Chondrocyte (in vitro differentiated cells): ENCODE measurements at regions not wholly inside any gene's neighbourhood (a gene's known extent, or its start where the extent isn't known, plus 50 kb on each side); places are given as distances from the start of the nearest gene placed in this dataset.

Experiments used
- DNase-seq: peaks from one replicate; pipeline ENCODE4 v3.0.0; 2021; ENCODE audit warnings: mixed read lengths, low spot score
- H3K27ac Mint-ChIP-seq: one replicate; pipeline ENCODE4 v1.8.0; 2021; ENCODE audit warnings: mild to moderate bottlenecking, moderate library complexity, mixed read lengths; ENCODE audit not compliant: unreplicated experiment
- H3K27me3 Mint-ChIP-seq: 2 replicates; pipeline ENCODE4 v1.8.0; 2021; ENCODE audit warnings: low read depth, mixed read lengths
- H3K36me3 Mint-ChIP-seq: 2 replicates; pipeline ENCODE4 v1.8.0; 2021; ENCODE audit warnings: low read depth, mixed read lengths
- H3K4me1 Mint-ChIP-seq: 2 replicates; pipeline ENCODE4 v1.8.0; 2021; ENCODE audit warnings: low read depth, mild to moderate bottlenecking, mixed read lengths
- H3K4me3 Mint-ChIP-seq: one replicate; pipeline ENCODE4 v1.8.0; 2021; ENCODE audit warnings: mild to moderate bottlenecking, moderate library complexity, mixed read lengths; ENCODE audit not compliant: unreplicated experiment
- H3K9me3 Mint-ChIP-seq: 2 replicates; pipeline ENCODE4 v1.8.0; 2021; ENCODE audit warnings: low read depth, mixed read lengths
- CTCF ChIP-seq: fragments of 200-600 bp; sonication (generic); IDR thresholded peaks from 2 replicates; pipeline ENCODE4 v1.5.0; 2021; ENCODE audit warnings: antibody characterized with exemption, mild to moderate bottlenecking, moderate library complexity

- Mint-ChIP-seq H3K4me1 (peaks cover 18% of the 10 kb centered on the region), H3K4me3 (no peak overlapping the region), H3K9me3 (no peaks in the 10 kb centered on the region), H3K27ac (no peak overlapping the region), H3K27me3 (peaks cover 2% of the 10 kb centered on the region), H3K36me3 (no peaks in the 10 kb centered on the region)
- no peak for TF ChIP-seq CTCF
- no peak for DNase-seq
Observed at GRCh38 chr12:66898700-66899469, 220.0 kb upstream of the GRIP1 start.

- no peak for DNase-seq
- H3K36me3 Mint-ChIP-seq, result no peaks in the 10 kb centered on the region
- peaks cover 2% of the 10 kb centered on the region for H3K27me3 Mint-ChIP-seq
- no peaks in the 10 kb centered on the region for H3K9me3 Mint-ChIP-seq
- TF ChIP-seq CTCF, result no peak
- no peak overlapping the region for H3K27ac Mint-ChIP-seq
- H3K4me3 Mint-ChIP-seq, result no peak overlapping the region
- peaks cover 21% of the 10 kb centered on the region for H3K4me1 Mint-ChIP-seq
Observed at GRCh38 chr12:66899588-66899987, 220.7 kb upstream of the GRIP1 start.

- no peak for TF ChIP-seq CTCF
- H3K27me3 Mint-ChIP-seq, result no peaks in the 10 kb centered on the region
- no peak overlapping the region for H3K27ac Mint-ChIP-seq
- no peak overlapping the region for H3K4me3 Mint-ChIP-seq
- H3K4me1 Mint-ChIP-seq, result peaks cover 24% of the 10 kb centered on the region
- H3K9me3 Mint-ChIP-seq, result no peaks in the 10 kb centered on the region
- DNase-seq, result no peak
- H3K36me3 Mint-ChIP-seq, result no peaks in the 10 kb centered on the region
Observed at GRCh38 chr12:66900616-66901015, 221.7 kb upstream of the GRIP1 start.

GRCh38 chr12:66901138-66901932 lies 222.5 kb upstream of the GRIP1 start:
- no peaks in the 10 kb centered on the region for H3K9me3 Mint-ChIP-seq

More at GRCh38 chr12:66901138-66901932, 222.5 kb upstream of the GRIP1 start:
- Mint-ChIP-seq H3K4me3 (no peak overlapping the region), H3K27ac (no peak overlapping the region), H3K4me1 (peaks cover 24% of the 10 kb centered on the region), H3K36me3 (no peaks in the 10 kb centered on the region), H3K27me3 (no peaks in the 10 kb centered on the region)
- no peak for TF ChIP-seq CTCF
- DNase-seq, result no peak
